ENCODE measurements at regions not wholly inside any gene's neighbourhood (a gene's known extent, or its start where the extent isn't known, plus 50 kb on each side); places are given as distances from the start of the nearest gene placed in this dataset.

- Histone ChIP-seq H3K4me1 (ENCODE audit: control insufficient read depth, extremely low read depth, insufficient read depth, low read length) (no peaks in the 10 kb centered on the region), H4K20me1 (replicated peaks; ENCODE audit: control insufficient read depth, extremely low read depth, insufficient read depth, low read length) (no peaks in the 10 kb centered on the region), H3K36me3 (ENCODE audit: control insufficient read depth in 2 of 2, extremely low read depth in 1 of 2, insufficient read depth in 2 of 2, low read length in 2 of 2) (no peaks in the 10 kb centered on the region), H3K9me1 (replicated peaks; ENCODE audit: control insufficient read depth, extremely low read depth, insufficient read depth, low read length) (no peaks in the 10 kb centered on the region), H3K9ac (replicated peaks; ENCODE audit: extremely low read depth, insufficient read depth, low read length) (no peak overlapping the region), H3K27me3 (ENCODE audit: control insufficient read depth in 2 of 2, insufficient read depth in 2 of 2, low read length in 2 of 2) (no peaks in the 10 kb centered on the region), H3K4me3 (replicated peaks in 1 of 3; ENCODE audit: insufficient read depth in 1 of 3, low read depth in 1 of 3, low read length in 3 of 3) (no peak overlapping the region), H3K4me2 (ENCODE audit: insufficient read depth, low read length) (no peak overlapping the region), H3K9me3 (replicated peaks; ENCODE audit: control insufficient read depth, insufficient read depth, low read length) (no peaks in the 10 kb centered on the region), H3K79me2 (ENCODE audit: control insufficient read depth, insufficient read depth, low read length) (no peaks in the 10 kb centered on the region), H2AFZ (ENCODE audit: low read depth, low read length) (no peak overlapping the region), H3K27ac (ENCODE audit: insufficient read depth, low read depth, low read length) (no peak overlapping the region)
- no peak for TF ChIP-seq JUN (IDR thresholded peaks at IDR 0.05; ENCODE audit: borderline replicate concordance, insufficient read depth, insufficient read length, low read depth)
- TF ChIP-seq CTCF (IDR thresholded peaks at IDR 0.05; ENCODE audit: extremely low read depth in 1 of 2, insufficient read depth in 1 of 2, low read depth in 1 of 2, low read length in 2 of 2) = no peak
- no peak for TF ChIP-seq POLR2AphosphoS5 (IDR thresholded peaks at IDR 0.05; ENCODE audit: insufficient read depth, low read depth, low read length)
- TF ChIP-seq FOS (IDR thresholded peaks at IDR 0.05; ENCODE audit: borderline replicate concordance, insufficient read depth, low read length) = no peak
- TF ChIP-seq GATA2 (IDR thresholded peaks at IDR 0.05; ENCODE audit: insufficient read depth, insufficient read length, low read depth, low read length) = no peak
- TF ChIP-seq EZH2 (IDR thresholded peaks at IDR 0.05; ENCODE audit: borderline replicate concordance, low read depth, low read length, severe bottlenecking) = no peak
- TF ChIP-seq MYC (IDR thresholded peaks at IDR 0.05; ENCODE audit: low read depth, low read length) = no peak
- no peak for TF ChIP-seq POLR2A (IDR thresholded peaks at IDR 0.05; ENCODE audit: low read depth, low read length)
- no peak for TF ChIP-seq MAX (IDR thresholded peaks at IDR 0.05; ENCODE audit: insufficient read depth, insufficient read length)
- no TSS peak for BruUV-seq (replicated peaks)
- POLR2A ChIA-PET = no interaction called here
- FAIRE-seq = no peak
- intact Hi-C loops (cut with micrococcal nuclease) = no loop called here
- no peak for DNase-seq (ENCODE audit: low read depth, low spot score)
- CTCF ChIA-PET = interaction anchor here (1.2 kb wide), 1 partner anchor 11 kb away, joined by 6 read pairs; no protein-coding TSS in a partner anchor
- dilution Hi-C loops (cut with MboI; ENCODE audit: extremely low pct_ligation_motif_present, low sequenced_read_pairs) = no loop called here
These were observed 81.9 kb downstream of the PJA1 start for GRCh38 chrX:69083361-69083760.

Measured in endothelial cell of umbilical vein (primary cell).